GM10266 (cell line): ENCODE measurements at regions not wholly inside any gene's neighbourhood (a gene's known extent, or its start where the extent isn't known, plus 50 kb on each side); places are given as distances from the start of the nearest gene placed in this dataset.

ENCODE experiments used
- DNase-seq: peaks from one replicate; pipeline ENCODE4 v3.0.0; 2012; ENCODE audit errors: extremely low spot score
- CTCF ChIP-seq: IDR thresholded peaks from 2 replicates; pipeline ENCODE4 v1.5.1; 2012; ENCODE audit warnings: mild to moderate bottlenecking, low read depth; ENCODE audit not compliant: control insufficient read depth, insufficient read depth; ENCODE audit errors: missing control alignments

- no peak for TF ChIP-seq CTCF
These were observed 137.0 kb downstream of the MREG start for GRCh38 chr2:215876139-215876936.

GRCh38 chr2:215874418-215874817 is 138.9 kb downstream of the MREG start:
- DNase-seq: no peak
- no peak for TF ChIP-seq CTCF

More at GRCh38 chr2:215876139-215876936, 137.0 kb downstream of the MREG start:
- no peak for DNase-seq

- no peak for DNase-seq
- TF ChIP-seq CTCF: no peak
These were observed 142.4 kb downstream of the MREG start for GRCh38 chr2:215870986-215871385.

GRCh38 chr2:215870088-215870490 is 143.3 kb downstream of the MREG start:
- no peak for DNase-seq
- no peak for TF ChIP-seq CTCF

- no peak for TF ChIP-seq CTCF
- no peak for DNase-seq
These were observed 144.4 kb downstream of the MREG start for GRCh38 chr2:215868846-215869543.

- TF ChIP-seq CTCF: no peak
- DNase-seq: no peak
These were observed 146.7 kb downstream of the MREG start for GRCh38 chr2:215866606-215867005.

- DNase-seq: no peak
- no peak for TF ChIP-seq CTCF
These were observed 149.7 kb downstream of the MREG start for GRCh38 chr2:215863687-215864086.
